Activated naive CD4-positive, alpha-beta T cell treated with Interleukin-2 at 50 U/mL for 16 hours (primary cell): ENCODE measurements at regions not wholly inside any gene's neighbourhood (a gene's known extent, or its start where the extent isn't known, plus 50 kb on each side); places are given as distances from the start of the nearest gene placed in this dataset.
"Not testable (repeated sequence)": the region's sequence is repeated elsewhere in the genome, so short reads cannot be mapped to it uniquely, and the experiment has no call there.

Source experiments
- DNase-seq: peaks from one replicate; pipeline ENCODE4 v3.0.0-alpha.2; 2020

DNA sequence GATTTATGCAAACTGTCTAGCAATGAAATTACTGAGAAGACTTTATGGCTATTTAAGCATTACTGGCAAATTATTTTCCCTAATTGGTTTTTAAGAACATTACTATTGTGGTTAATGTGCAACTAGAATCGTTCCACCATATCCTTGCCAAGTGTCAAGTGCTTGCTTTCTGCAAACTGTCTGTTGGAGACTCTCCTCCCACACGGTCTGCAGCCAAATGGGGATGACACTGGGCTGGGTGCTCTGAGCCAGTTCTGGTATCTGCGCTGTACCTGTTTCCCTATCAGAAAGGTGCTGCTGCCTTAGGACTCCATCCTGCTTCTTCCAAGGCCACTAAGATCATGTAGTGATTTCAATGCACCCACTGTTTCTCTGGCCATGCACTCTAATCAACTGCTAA, 110.4 kb downstream of the RAMP3 start:
- DNase-seq: no peak

DNA sequence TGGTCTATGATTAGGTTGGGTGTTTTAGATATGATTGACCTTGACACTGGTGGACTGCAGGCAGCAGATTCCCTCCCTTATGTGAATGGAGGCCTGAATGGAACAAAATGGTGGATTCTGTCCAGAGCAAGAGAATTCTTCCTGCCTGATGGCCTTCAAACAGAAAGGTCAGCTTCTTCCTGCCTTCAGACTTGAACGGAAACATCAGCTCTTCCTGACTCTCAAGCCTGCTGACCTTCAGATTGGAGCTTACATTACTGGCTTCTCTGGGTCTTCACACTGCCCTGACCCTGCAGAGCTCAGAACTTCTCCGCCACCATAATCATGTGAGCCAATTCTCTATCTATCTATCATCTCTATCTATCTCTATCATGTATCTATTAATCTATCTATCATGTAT, 111.6 kb downstream of the RAMP3 start:
- no peak for DNase-seq

DNA sequence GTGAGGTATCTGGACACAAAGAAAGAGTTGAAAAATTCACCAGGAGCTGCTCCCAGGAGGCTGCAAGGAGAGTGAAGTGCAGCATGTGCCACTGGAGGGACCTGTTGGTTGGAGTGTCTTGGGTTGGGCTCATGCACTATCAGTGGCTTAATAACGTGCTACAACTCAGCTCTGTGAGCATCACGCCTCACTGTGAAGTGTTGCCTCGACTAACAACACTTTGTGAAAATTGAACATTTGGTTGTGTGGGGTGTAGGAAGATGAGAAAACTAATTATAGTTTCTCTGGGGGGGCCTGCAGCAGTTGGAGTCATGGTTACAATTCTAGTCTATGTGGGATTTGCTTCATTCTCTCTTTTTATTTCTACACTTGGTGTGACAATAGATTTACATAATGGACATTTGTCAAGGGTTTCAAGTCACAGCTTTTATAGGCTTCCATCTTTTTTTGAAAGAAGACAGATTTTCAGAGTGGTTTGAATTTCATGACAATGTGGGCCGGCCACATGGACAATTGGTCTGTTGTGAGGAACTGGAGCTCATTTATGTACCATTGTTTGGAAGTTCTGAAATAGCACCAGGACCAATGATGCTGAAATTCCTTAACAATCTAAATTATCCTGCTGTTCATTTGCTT, 121.3 kb downstream of the RAMP3 start:
- DNase-seq: no peak

DNA sequence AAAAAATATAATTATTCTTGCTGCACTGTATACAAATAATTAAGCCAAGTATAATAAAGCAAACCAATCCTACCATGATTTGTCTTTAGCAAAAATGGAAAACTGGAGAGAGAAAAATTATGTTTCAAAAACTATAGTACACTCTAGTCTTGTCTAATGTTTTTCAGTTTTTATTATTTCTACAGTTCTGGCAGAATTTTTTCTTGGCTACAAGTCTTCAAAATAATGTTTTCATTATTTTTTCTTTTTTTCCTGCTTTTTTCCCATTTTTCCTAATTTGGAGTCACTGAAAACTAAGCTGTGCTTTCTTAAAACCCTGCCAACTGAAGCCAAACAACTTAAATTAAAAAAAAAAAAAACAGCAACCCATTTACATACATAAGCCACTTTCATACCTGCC, 132.0 kb downstream of the RAMP3 start:
- DNase-seq: not testable (repeated sequence)

DNA sequence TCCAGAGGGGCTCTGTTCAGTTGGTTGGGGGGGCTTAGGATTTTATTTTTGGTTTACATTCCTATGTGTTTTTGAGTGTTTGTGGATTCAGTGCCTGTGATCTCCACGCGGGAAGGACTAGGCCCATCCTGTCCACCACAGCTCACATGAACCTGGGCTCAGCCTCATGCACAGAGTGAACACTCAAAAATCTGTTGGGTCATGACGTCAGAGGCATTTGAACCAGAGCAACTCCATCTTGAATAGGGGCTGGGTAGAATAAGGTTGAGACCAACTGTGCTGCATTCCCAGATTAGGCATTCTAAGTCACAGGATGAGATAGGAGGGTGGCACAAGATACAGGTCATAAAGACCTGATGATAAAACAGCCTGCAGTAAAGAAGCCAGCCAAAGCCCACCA, 133.3 kb downstream of the RAMP3 start:
- no peak for DNase-seq

DNA sequence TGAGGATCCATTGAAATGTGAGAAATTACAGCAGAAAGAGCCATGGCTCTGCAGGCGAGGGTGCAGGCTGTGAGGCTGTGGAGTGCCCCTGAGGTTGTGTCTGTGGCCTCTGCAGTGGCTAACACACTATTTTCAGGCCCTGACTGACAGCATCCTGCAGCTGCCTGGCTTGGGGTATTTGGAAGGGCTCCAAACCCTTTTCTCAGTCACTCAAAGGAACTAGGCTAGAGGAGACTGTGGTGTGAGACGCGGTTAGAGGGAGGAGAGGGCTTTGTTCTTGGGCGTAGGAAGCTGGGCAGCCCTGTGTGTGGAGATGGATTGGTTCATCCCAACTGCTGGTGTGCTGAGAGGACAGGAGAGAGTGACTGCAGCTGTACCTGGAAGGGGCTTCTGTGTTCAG, 134.9 kb downstream of the RAMP3 start:
- DNase-seq: no peak

DNA sequence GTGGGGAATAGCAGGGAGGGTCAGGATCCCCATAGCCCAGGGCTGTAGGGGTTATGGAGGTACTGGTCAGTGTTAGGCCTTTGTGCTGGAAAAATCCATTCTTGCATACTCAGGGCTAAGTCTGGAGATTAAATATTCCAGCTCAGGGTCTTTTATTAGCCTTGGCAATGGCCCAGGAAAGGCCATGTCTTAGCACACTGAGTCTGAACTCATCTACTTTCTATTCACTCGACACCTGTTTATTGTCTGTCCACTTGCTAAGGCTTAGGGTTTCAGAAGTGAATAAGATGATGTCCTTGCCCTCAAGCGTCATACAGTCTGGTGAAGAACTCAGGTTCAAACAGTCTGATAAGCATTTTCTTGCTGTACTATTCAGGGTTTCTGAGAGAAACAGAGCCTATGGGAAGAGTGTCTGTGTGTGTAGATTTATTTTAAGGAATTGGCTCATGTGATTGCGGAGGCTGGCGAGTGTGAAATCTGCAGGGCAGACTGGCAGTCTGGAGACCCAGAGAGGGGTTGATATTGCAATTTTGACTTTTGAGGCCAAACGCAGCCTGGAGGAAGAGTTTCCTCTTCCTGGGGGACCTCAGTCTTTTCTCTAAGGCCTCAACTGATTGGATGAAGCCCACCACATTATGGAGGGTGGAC, 135.8 kb downstream of the RAMP3 start:
- DNase-seq: no peak

DNA sequence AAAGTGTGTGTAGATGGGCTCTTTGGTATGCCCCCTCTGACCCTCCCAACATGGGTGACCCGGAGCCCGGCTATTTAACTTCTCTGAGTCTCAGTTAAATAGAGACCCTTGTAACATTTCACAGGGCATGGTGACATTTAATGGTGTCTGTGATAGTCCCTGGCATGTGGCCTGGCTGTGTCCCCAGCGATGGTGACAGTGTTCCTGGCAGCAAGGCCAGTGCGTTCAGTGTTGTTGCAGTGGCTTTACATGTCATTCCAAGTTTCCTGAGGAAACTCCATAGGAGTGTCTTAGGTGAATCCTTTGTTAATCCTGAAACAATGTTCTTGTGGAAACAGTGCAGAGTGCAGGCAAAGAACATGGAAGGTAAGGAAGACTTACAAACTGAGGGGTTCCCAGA, 137.0 kb downstream of the RAMP3 start:
- DNase-seq: no peak

DNA sequence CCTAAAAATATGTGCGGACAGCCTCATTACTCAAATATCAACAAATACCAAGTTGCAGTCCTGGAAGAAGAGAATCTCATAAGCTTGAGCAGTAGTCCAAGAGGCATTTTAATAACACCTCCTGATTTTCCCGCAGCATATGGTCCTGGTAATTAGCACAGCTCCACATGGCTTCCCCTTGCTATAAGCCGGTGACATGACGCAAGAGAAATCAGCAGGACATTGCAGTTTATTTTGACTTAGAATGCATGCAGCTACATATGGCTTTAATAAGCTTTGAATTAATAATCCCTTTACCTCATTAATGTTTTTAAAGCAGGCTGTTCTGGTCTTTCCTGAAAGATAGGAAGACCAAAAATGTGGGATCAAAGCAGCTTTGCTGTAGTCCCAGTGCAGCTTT, 137.6 kb downstream of the RAMP3 start:
- DNase-seq: no peak

DNA sequence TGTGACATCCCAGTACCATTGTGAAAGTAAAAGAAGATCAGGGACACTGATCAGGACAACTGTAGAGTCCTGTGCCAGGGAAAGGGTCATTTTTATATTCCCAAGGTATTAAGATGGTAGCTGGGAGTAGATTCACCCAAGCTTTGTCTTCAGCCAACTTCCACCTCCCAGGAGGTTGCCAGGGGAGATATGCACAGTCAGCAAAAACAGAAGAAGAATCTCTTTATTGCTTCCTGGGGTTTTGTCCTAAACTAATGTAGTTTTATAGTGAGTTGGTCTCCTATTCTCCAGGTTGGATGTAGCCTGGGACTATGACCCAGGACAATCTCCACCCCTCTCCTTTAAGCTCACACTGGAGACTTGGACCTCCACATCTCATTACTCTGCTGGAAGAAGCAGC, 139.2 kb downstream of the RAMP3 start:
- no peak for DNase-seq

DNA sequence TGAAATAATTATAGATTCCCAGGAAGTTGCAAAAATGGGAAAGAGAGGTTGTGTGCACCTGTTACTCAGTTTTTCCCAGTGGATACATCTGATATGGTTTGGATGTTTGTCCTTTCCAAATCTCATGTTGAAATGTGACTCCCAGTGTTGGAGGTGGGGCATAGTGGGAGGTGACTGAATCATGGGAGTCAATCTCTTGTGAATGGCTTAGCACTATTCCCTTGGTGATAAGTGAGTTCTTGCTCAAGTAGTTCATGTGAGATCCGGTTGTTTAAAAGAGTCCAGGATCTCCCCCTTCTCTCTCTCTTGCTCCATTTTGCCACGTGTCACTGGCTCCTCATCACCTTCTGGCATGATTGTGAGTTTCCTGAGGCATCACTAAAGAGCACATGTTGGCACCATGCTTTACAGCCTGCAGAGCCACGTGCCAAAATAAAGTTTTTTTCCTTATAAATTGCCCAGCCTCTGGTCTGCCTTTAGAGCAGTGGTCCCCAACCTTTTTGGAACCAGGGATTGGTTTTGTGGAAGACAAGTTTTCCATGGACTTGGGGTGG, 149.2 kb downstream of the RAMP3 start:
- DNase-seq: no peak

DNA sequence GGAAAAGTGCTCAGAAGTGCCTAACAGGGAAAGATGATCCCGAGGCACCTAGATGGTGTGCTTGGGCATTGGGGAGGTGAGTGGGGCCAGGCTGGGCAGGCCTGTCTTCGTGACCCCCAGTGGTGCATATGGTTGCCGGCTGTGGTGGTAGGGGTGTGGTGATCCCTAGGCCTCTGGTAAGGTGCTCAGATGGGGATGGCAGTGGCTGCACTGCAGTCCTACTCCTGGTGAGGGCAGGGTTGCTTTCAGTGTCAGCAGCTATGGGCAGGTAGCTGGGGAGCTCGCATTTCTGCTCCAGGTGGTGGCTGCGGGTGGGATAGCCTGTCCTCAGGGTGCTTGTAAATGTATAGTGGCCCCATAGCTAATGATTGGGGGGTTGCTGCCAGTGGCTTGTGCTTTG, 154.0 kb downstream of the RAMP3 start:
- no peak for DNase-seq

DNA sequence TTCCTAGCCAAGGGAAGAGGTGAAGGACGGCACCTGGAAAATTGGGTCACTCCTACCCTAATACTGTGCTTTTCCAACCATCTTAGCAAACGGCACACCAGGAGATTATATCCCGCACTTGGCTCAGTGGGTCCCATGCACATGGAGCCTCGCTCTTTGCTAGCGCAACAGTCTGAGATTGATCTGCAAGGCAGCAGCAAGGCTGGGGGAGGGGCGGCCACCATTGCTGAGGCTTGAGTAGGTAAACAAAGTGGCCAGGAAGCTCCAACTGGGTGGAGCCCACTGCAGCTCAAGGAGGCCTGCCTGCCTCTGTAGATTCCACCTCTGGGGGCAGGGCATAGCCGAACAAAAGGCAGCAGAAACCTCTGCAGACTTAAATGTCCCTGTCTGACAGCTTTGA, 157.9 kb downstream of the RAMP3 start:
- DNase-seq: not testable (repeated sequence)

DNA sequence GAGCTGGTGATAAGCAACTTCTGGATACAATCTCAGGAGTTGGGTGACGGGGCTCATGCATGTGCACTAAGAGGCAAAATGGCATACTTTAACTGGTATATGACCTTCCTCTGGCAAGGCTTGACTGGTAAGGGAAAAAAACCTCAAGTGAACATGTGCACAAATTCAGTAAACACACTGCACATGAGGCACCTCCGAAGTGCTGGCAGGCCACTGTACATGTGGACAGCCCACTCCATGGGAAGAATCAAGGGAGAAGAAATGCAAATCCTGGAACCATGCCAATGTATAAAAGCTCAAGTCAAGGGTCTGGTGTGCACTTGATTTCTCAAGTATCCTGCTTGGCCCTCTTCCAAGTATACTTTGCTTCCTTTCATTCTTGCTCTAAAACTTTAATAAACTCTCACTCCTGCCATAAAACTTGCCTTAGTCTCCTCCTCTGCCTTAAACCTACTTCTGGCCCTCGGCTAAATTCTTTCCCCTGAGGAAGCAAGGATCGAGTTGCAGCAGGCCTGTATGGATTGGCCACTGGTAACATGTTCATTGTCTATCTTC, 167.2 kb downstream of the RAMP3 start:
- no peak for DNase-seq

DNA sequence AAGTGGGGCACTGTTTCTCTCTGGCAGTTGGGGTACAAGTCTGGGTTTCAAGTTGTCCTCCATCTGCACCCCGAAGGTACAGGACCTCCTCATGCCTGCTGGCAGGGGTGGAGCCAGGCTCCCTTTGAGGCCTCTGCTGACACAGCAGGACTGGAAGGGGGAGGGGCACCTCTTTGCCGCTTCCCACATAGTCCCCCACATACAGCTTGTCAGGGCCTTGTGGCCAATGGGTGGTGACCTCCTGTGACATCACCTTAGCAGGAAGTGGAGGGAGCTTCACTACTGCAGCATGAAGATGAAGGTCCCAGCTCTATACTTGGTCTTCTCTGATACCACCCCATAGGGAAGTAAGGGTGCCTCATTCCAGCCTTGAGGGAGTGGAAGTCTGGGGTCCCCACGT, 167.8 kb downstream of the RAMP3 start:
- no peak for DNase-seq

DNA sequence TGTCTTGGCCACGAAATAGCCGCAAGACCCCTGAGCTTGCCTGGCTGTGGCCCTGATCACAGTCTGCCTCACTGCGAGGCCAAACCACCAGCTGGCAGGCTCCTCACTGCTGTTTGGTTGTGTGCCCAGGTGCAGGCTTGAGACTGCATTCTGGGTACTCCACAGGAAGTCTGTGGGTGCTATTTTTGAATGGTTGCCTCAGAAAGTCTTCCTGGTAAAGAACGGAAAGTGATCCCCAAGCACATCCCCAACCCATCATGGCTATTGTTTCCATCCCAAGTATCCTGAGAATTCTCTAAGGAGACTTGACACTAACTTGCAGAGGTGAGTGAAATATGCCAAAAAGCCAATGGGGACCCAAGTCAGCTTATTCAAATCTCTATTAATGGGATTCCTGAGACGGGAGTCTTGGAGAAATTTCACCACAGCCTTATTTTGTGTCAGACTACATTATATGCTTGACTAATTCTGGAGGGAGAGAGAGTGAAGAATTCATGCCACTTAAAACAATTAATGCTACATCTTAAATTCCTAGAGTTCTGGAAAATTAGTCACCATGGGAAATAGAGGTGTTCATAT, 170.9 kb downstream of the RAMP3 start:
- DNase-seq: no peak

DNA sequence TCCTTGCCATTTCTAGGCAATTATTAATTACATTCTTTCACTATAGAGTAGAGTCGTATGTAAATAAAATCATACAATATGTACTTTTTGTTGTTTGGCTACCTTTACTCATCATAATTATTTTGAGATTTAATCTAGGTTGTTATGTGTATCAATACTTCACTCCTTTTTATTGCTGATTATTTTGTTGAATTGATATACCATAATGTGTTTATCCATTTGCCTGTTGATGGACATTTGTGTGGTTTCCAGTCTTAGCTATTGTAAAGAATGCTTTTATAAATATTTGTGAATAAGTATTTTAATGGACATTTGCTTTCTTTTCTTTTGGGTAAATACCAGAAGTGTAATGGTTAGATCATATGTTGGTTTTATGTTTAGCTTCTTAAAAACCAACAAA, 174.0 kb downstream of the RAMP3 start:
- no peak for DNase-seq

DNA sequence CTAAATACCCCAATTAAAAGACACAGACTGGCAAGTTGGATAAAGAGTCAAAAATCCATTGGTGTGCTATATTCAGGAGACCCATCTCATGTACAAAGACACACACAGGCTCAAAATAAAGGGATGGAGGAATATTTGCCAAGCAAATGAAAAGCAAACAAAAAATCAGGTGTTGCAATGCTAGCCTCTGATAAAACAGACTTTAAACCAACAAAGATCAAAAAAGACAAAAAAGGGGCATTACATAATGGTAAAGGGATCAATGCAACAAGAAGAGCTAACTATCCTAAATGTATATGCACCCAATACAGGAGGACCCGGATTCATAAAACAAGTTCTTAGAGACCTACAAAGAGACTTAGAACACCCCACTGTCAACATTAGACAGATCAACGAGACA, 177.4 kb downstream of the RAMP3 start:
- not testable (repeated sequence) for DNase-seq

DNA sequence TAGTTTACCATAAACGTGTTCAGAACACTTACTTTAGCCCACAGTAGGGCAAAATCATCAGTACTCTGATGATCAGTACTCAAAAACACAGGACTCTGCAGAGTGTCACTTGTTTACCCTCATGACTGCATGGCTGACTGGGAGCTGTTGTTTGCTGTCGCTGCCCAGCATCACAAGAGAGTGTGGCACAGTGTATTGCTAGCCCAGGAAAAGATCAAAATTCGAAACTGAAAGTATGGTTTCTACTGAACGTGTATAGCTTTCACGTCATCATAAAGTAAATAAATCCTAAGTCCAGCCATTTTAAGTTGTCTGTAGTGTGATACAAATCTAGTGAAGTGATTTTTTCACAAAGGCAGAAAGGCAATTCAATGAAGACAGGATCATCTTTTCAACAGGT, 184.6 kb downstream of the RAMP3 start:
- DNase-seq: no peak

DNA sequence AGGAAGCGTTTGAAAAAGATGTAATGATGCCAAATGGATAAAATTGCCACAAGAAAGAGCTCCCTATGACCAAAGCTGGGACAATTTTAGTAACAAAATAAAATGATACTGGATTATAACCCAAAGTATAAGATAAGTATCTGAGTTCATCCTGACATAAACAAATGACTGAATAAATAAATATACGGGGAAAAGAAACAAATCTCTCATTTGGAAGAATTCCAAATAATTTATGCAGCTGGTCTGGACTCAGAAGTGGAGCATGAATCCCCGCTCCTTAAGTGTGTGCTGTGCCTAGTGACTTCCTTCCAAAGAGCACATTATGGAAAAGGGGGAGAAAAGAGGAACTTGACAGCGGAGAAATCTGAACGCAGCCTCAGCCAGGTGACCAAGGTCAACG, 186.2 kb downstream of the RAMP3 start:
- DNase-seq: no peak

DNA sequence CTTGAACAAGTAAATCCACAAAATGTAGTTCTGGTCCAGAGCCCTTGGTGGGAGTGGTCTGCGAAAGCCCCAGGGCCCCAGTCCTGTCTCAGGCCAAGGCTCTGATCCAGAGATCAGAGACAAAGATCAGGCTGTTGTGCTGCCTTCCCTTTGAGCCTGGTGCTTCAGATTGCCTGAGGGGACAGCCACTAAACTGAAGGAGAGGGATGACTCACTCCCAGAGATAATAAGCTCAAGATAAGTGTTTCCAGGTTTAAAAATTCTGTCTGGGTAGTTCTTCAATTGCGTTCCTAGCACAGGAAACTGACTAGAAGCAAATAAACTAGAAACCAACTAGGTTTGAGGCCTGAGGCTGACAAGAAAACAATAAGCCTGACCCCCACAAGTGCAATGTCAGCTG, 190.2 kb downstream of the RAMP3 start:
- no peak for DNase-seq

DNA sequence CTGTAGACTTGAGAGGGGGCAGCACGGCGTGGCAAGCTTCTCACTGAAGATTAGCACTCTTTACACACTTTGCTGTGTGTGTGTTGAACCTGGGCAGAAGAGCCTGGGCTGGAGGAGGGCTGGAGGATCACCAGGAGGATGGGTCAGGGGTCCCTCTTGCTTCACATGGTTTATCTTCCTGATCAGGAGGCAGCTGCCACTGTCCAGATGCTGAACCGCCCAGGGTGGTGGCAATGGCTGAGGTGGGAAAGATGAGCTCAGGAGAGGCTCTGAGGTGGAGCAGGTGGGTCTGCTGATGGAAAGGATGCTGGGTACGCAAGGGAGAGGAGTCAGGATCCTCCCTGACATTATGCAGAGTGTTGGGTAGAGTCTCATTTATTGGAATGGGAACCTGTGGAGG, 191.5 kb downstream of the RAMP3 start:
- DNase-seq: no peak

DNA sequence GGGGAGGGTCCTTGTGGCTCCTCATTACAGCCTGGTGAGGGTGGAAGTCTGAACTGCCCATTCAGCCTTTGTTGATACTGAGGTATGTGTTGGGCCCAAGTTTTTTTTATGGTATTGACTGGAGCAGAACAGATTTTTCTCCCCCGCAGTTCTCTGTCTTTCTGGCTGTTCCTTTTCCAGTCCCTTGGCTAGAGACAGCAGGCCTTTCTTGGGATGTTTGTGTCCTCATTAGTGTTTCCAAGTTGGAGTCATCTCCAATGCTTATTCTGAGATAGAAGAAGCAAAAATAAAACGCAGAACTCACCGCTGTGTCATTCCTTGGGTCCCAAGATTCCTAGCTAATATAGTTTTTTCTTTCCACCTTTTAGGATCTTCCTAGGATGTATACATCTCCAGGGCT, 193.3 kb downstream of the RAMP3 start:
- DNase-seq: no peak

DNA sequence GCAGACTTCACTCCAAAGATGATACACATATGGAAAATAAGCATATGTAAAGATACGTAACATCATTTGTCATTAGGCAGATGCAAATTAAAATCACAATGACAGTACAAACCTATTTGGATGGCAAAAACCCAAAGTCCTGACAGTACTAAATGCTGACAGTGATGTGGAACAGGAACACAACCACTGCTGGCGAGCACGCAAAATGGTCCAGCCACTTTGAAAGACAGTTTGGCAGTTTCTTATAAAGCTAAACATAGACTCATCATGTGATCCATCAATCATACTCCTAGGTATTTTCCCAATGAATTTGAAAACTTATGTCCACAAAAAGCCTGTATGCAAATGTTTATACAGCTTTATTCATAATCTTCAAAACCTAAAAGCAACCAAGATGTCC, 200.7 kb downstream of the RAMP3 start:
- no peak for DNase-seq
